Esophagus muscularis mucosa (tissue), 4 donors: ENCODE measurements at regions not wholly inside any gene's neighbourhood (a gene's known extent, or its start where the extent isn't known, plus 50 kb on each side); places are given as distances from the start of the nearest gene placed in this dataset.

Source experiments
- CTCF ChIP-seq, 3 experiments: fragments of 200-600 bp in 2 of 3; fragments of 450-650 bp in 1 of 3; sonication (generic) in 2 of 3; IDR thresholded peaks; one replicate each; pipeline ENCODE4 v1.5.1; 2017 to 2019; ENCODE audit warnings: antibody characterized with exemption in 3 of 3, mild to moderate bottlenecking in 2 of 3, moderate library complexity in 1 of 3
- EP300 ChIP-seq: sonication (generic); formaldehyde crosslinking; IDR thresholded peaks from one replicate; pipeline ENCODE4 v1.6.1; 2017; ENCODE audit warnings: antibody characterized with exemption
- POLR2A ChIP-seq: fragments of 450-650 bp; IDR thresholded peaks from one replicate; pipeline ENCODE4 v1.6.1; 2017; ENCODE audit warnings: antibody characterized with exemption, moderate library complexity, mild to moderate bottlenecking, low read depth
- POLR2AphosphoS5 ChIP-seq, 2 donors: sonication (generic); formaldehyde crosslinking; IDR thresholded peaks; one replicate each; pipeline ENCODE4 v1.6.1; 2017; ENCODE audit warnings: antibody characterized with exemption in 2 of 2

GRCh38 chr11:107196732-107197131, 178.5 kb upstream of the GUCY1A2 start:
- TF ChIP-seq CTCF (IDR thresholded peaks at IDR 0.05) = no peak
- no peak for TF ChIP-seq POLR2A
- TF ChIP-seq POLR2AphosphoS5 (IDR thresholded peaks at IDR 0.05) = no peak
- TF ChIP-seq EP300 = no peak
